ENCODE measurements at regions not wholly inside any gene's neighbourhood (a gene's known extent, or its start where the extent isn't known, plus 50 kb on each side); places are given as distances from the start of the nearest gene placed in this dataset.

DNA sequence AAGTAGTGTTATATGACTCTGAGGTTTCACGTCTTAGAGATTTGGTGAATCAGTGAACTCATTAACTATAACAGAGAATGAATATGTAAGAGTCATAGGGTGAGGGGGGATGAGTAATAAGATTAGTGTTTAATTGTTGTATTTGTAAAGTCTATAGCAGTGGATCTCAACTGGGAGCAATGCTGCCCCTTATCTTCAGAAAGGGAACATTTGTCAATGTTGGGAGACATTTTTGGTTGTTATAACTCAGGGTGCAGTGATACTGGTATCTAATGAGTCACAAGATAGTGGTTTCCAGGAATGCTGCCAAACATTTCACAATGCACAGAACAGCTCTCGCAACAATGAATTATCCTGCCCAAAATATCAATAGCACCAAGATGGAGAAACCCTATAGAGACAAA lies 1193.7 kb downstream of the GALC start:
- Mint-ChIP-seq H3K36me3 (ENCODE audit: insufficient read depth, unreplicated experiment) (no peaks in the 10 kb centered on the region), H3K9me3 (ENCODE audit: low read depth, unreplicated experiment) (peaks cover 2% of the 10 kb centered on the region), H3K4me3 (ENCODE audit: low read depth, unreplicated experiment) (no peak overlapping the region), H3K27me3 (ENCODE audit: unreplicated experiment) (no peaks in the 10 kb centered on the region), H3K4me1 (ENCODE audit: low read depth, unreplicated experiment) (peaks cover 42% of the 10 kb centered on the region), H3K27ac (ENCODE audit: unreplicated experiment) (peak overlapping the region; percentile 77)
- no TSS peak for BruUV-seq (replicated peaks)
- CTCF ChIA-PET, result no interaction called here
- intact Hi-C loops (cut with micrococcal nuclease; ENCODE audit: unreplicated experiment), result loop anchor here (1.0 kb wide), 1 partner anchor 98 kb away; no protein-coding TSS in a partner anchor
- TF ChIP-seq, protein P1, sequence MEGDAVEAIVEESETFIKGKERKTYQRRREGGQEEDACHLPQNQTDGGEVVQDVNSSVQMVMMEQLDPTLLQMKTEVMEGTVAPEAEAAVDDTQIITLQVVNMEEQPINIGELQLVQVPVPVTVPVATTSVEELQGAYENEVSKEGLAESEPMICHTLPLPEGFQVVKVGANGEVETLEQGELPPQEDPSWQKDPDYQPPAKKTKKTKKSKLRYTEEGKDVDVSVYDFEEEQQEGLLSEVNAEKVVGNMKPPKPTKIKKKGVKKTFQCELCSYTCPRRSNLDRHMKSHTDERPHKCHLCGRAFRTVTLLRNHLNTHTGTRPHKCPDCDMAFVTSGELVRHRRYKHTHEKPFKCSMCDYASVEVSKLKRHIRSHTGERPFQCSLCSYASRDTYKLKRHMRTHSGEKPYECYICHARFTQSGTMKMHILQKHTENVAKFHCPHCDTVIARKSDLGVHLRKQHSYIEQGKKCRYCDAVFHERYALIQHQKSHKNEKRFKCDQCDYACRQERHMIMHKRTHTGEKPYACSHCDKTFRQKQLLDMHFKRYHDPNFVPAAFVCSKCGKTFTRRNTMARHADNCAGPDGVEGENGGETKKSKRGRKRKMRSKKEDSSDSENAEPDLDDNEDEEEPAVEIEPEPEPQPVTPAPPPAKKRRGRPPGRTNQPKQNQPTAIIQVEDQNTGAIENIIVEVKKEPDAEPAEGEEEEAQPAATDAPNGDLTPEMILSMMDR (IDR thresholded peaks at IDR 0.05; ENCODE audit: unreplicated experiment), result no peak
- DNase-seq, result peak; percentile 58

DNA sequence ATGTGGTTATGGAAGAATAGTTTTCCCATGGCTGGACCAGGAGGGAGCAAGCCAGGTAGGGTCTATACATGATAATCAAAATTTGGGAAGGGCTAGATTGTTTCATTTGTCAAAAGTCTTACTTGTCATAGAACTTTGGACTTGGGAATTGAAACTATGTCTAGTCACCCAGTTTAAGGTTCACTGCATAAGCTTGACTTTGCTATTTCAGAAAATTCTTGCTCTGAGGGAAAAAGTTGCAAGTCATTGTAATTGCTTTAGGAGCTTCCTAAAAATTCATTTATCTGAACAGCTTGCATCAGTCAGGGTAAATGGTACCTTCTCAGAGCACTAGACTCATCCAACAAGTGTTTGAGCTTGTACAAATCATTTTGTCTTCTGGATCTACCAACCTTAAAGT lies 1194.7 kb downstream of the GALC start:
- CTCF ChIA-PET, result no interaction called here
- Mint-ChIP-seq H3K4me1 (ENCODE audit: low read depth, unreplicated experiment) (peaks cover 45% of the 10 kb centered on the region), H3K4me3 (ENCODE audit: low read depth, unreplicated experiment) (no peak overlapping the region), H3K9me3 (ENCODE audit: low read depth, unreplicated experiment) (peaks cover 3% of the 10 kb centered on the region), H3K27me3 (ENCODE audit: unreplicated experiment) (no peaks in the 10 kb centered on the region), H3K36me3 (ENCODE audit: insufficient read depth, unreplicated experiment) (no peaks in the 10 kb centered on the region), H3K27ac (ENCODE audit: unreplicated experiment) (no peak overlapping the region)
- no TSS peak for BruUV-seq (replicated peaks)
- no peak for DNase-seq
- TF ChIP-seq, protein P1 (IDR thresholded peaks at IDR 0.05; ENCODE audit: unreplicated experiment), result no peak
- intact Hi-C loops (cut with micrococcal nuclease; ENCODE audit: unreplicated experiment), result no loop called here

DNA sequence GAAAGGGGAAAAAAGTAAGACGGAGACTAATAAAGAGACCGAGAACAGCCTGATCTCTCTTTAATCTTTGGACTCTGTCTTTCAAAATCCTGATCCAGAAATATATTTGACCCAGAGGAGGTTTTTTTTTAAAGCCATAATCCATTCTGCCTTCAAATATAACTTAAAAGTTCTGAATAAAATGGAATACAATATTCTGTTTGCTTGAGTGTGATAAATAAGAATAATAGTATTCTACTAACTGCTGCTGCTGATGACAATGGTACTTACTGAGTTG lies 1196.0 kb downstream of the GALC start:
- H3K27me3 Mint-ChIP-seq (ENCODE audit: unreplicated experiment), result no peaks in the 10 kb centered on the region
- no peak overlapping the region for H3K27ac Mint-ChIP-seq (ENCODE audit: unreplicated experiment)
- BruUV-seq (replicated peaks), result no TSS peak
- DNase-seq, result no peak
- CTCF ChIA-PET, result no interaction called here
- TF ChIP-seq, protein P1 (IDR thresholded peaks at IDR 0.05; ENCODE audit: unreplicated experiment), result no peak
- peaks cover 38% of the 10 kb centered on the region for H3K4me1 Mint-ChIP-seq (ENCODE audit: low read depth, unreplicated experiment)
- no peak overlapping the region for H3K4me3 Mint-ChIP-seq (ENCODE audit: low read depth, unreplicated experiment)
- intact Hi-C loops (cut with micrococcal nuclease; ENCODE audit: unreplicated experiment), result no loop called here
- peaks cover 5% of the 10 kb centered on the region for H3K9me3 Mint-ChIP-seq (ENCODE audit: low read depth, unreplicated experiment)
- no peaks in the 10 kb centered on the region for H3K36me3 Mint-ChIP-seq (ENCODE audit: insufficient read depth, unreplicated experiment)

DNA sequence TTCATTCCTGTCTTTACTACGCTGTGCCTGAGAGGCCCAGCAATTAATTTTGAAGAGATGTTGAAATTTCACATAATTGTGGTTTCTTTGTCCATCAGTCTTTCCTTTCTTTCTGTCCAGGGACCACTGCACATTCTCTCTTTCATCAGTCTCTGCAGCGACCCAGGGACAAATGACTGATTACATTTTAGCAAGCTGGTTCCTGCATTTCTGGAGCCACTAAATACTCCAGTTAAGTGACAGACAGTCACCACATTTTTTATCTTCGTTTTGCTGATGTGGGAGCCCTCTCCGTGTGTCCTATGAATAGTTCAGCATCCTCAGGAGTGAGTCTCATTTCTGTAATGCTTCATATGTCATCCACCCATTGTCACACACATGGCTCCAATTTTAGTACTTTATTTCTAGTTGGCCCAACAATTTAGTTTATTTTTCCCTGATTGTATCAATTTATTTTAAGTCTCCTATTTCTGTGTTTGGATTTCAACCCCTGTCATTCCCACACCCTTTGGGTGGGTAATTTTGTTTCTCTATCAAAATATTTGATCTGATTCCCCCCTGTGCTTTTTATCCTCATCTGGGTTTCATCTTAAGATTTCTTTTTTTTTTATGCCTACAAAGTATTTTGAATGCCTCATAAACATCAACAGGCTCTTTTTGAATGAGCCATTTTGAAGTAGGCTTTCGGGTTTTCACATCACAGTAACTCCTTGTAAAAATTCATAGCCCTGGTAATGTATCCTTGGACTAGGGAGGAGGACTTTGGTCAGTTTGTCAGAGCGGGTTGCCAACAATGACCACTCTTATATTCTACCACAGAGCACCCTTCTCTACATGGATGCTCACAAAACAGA lies 1196.5 kb downstream of the GALC start:
- DNase-seq, result no peak
- H3K4me3 Mint-ChIP-seq (ENCODE audit: low read depth, unreplicated experiment), result no peak overlapping the region
- no peak overlapping the region for H3K27ac Mint-ChIP-seq (ENCODE audit: unreplicated experiment)
- TF ChIP-seq, protein P1 (IDR thresholded peaks at IDR 0.05; ENCODE audit: unreplicated experiment), result no peak
- H3K4me1 Mint-ChIP-seq (ENCODE audit: low read depth, unreplicated experiment), result peaks cover 32% of the 10 kb centered on the region
- H3K36me3 Mint-ChIP-seq (ENCODE audit: insufficient read depth, unreplicated experiment), result no peaks in the 10 kb centered on the region
- CTCF ChIA-PET, result no interaction called here
- no TSS peak for BruUV-seq (replicated peaks)
- peaks cover 5% of the 10 kb centered on the region for H3K9me3 Mint-ChIP-seq (ENCODE audit: low read depth, unreplicated experiment)
- H3K27me3 Mint-ChIP-seq (ENCODE audit: unreplicated experiment), result no peaks in the 10 kb centered on the region
- intact Hi-C loops (cut with micrococcal nuclease; ENCODE audit: unreplicated experiment), result no loop called here

Measured in Calu3 (cell line).